K562 (cell line): ENCODE measurements at regions not wholly inside any gene's neighbourhood (a gene's known extent, or its start where the extent isn't known, plus 50 kb on each side); places are given as distances from the start of the nearest gene placed in this dataset.

Experiments used
- ARID1B ChIP-seq: fragments of 450-650 bp; IDR thresholded peaks from 2 replicates; pipeline ENCODE4 v1.6.1; 2016; ENCODE audit warnings: antibody characterized with exemption, mild to moderate bottlenecking, inconsistent platforms
- CCAR2 ChIP-seq: fragments of 200-400 bp; formaldehyde crosslinking; IDR thresholded peaks from 2 replicates; pipeline ENCODE4 v1.6.1; 2017; ENCODE audit warnings: mild to moderate bottlenecking, low read depth, low read length
- CHAMP1 ChIP-seq: fragments of 450-650 bp; IDR thresholded peaks from 2 replicates; pipeline ENCODE4 v1.6.1; 2016; ENCODE audit warnings: mild to moderate bottlenecking
- EGR1 ChIP-seq: fragments of 450-650 bp; conservative IDR thresholded peaks from 2 replicates; pipeline ENCODE4 v1.6.1; 2017; ENCODE audit warnings: mild to moderate bottlenecking
- HCFC1 ChIP-seq: IDR thresholded peaks from 2 replicates; pipeline ENCODE4 v1.6.1; 2012; ENCODE audit warnings: low read depth, low read length, improper control_type of control experiment
- HOXB6 ChIP-seq: fragments of 250-450 bp; sonication (Bioruptor Pico); IDR thresholded peaks from 2 replicates; pipeline ENCODE4 v1.5.1; 2022; ENCODE audit warnings: mild to moderate bottlenecking, borderline replicate concordance
- KLF1 ChIP-seq: fragments of 450-650 bp; IDR thresholded peaks from 2 replicates; pipeline ENCODE4 v1.6.1; 2016; ENCODE audit warnings: missing genetic modification characterization, missing compliant biosample characterization
- POLR2A ChIP-seq: fragments of 450-650 bp; conservative IDR thresholded peaks from 2 replicates; pipeline ENCODE4 v1.6.1; 2016
- SMAD2 ChIP-seq: fragments of 150-350 bp; IDR thresholded peaks from 2 replicates; pipeline ENCODE4 v1.6.1; 2014; ENCODE audit warnings: low read depth, mild to moderate bottlenecking, low read length
- TAF7 ChIP-seq: fragments of 450-650 bp; IDR thresholded peaks from 2 replicates; pipeline ENCODE4 v1.6.1; 2016; ENCODE audit warnings: missing genetic modification characterization, missing compliant biosample characterization
- TOE1 ChIP-seq, 2 experiments: fragments of 450-650 bp in 1 of 2; sonication (generic) in 1 of 2; formaldehyde crosslinking in 1 of 2; IDR thresholded peaks; 2 replicates each; pipeline versions ENCODE4 v1.7.1 to v1.8.0; 2016 to 2022; ENCODE audit warnings: borderline replicate concordance in 2 of 2, mild to moderate bottlenecking in 2 of 2, antibody characterized with exemption in 1 of 2, inconsistent platforms in 1 of 2, low read depth in 1 of 2, missing genetic modification reagents in 1 of 2, moderate library complexity in 1 of 2
- ZBTB40 ChIP-seq, 2 experiments: fragments of 450-650 bp in 1 of 2; sonication (generic) in 1 of 2; formaldehyde crosslinking in 1 of 2; IDR thresholded peaks; 2 replicates each; pipeline versions ENCODE4 v1.7.1 to v1.9.0; 2016 to 2022; ENCODE audit warnings: inconsistent platforms in 1 of 2, mild to moderate bottlenecking in 1 of 2, missing genetic modification reagents in 1 of 2
- ZNF644 ChIP-seq: fragments of 200-800 bp; sonication (Bioruptor generic); IDR thresholded peaks from 2 replicates; pipeline ENCODE4 v1.6.1; 2016; ENCODE audit warnings: low read depth, missing genetic modification characterization, missing compliant biosample characterization

- no peak for TF ChIP-seq CHAMP1
- TF ChIP-seq CCAR2 = no peak
- TF ChIP-seq ARID1B = no peak
- TF ChIP-seq TOE1 (IDR thresholded peaks at IDR 0.05; ENCODE audit: borderline replicate concordance) = no peak
- no peak for TF ChIP-seq TOE1 (CRISPR knock-in tag; IDR thresholded peaks at IDR 0.05; ENCODE audit: borderline replicate concordance, low read depth)
- TF ChIP-seq HOXB6 (CRISPR knock-in tag) = no peak
- no peak for TF ChIP-seq SMAD2
- TF ChIP-seq ZNF644 (tag) = no peak
- TF ChIP-seq ZBTB40 (IDR thresholded peaks at IDR 0.05) = peak; percentile 25; the same call in 1 of the 2 replicates
- no peak for TF ChIP-seq ZBTB40 (CRISPR knock-in tag; IDR thresholded peaks at IDR 0.05)
- no peak for TF ChIP-seq HCFC1
- peak; percentile 99 for TF ChIP-seq POLR2A
- no peak for TF ChIP-seq KLF1 (tag)
- TF ChIP-seq EGR1 = no peak
- no peak for TF ChIP-seq TAF7 (tag)
Measured at GRCh38 chr6:28720357-28721231, 194.9 kb downstream of the GPX5 start (continued).
